Peyer's patch (tissue), 4 donors: ENCODE measurements at regions not wholly inside any gene's neighbourhood (a gene's known extent, or its start where the extent isn't known, plus 50 kb on each side); places are given as distances from the start of the nearest gene placed in this dataset.

Source experiments
- POLR2A ChIP-seq, 2 donors: fragments of 450-650 bp; IDR thresholded peaks; one replicate each; pipeline ENCODE4 v1.5.1; 2017; ENCODE audit warnings: antibody characterized with exemption in 2 of 2, mild to moderate bottlenecking in 2 of 2, moderate library complexity in 2 of 2
- TF ChIP-seq, protein P1 (sequence below), 6 experiments: fragments of 450-650 bp in 4 of 6; fragments of 200-600 bp in 2 of 6; sonication (generic) in 1 of 6; IDR thresholded peaks; one replicate each; pipeline ENCODE4 v1.5.1; 2017 to 2019; ENCODE audit warnings: antibody characterized with exemption in 6 of 6, mild to moderate bottlenecking in 3 of 6, moderate library complexity in 1 of 6

- TF ChIP-seq, protein P1, sequence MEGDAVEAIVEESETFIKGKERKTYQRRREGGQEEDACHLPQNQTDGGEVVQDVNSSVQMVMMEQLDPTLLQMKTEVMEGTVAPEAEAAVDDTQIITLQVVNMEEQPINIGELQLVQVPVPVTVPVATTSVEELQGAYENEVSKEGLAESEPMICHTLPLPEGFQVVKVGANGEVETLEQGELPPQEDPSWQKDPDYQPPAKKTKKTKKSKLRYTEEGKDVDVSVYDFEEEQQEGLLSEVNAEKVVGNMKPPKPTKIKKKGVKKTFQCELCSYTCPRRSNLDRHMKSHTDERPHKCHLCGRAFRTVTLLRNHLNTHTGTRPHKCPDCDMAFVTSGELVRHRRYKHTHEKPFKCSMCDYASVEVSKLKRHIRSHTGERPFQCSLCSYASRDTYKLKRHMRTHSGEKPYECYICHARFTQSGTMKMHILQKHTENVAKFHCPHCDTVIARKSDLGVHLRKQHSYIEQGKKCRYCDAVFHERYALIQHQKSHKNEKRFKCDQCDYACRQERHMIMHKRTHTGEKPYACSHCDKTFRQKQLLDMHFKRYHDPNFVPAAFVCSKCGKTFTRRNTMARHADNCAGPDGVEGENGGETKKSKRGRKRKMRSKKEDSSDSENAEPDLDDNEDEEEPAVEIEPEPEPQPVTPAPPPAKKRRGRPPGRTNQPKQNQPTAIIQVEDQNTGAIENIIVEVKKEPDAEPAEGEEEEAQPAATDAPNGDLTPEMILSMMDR (IDR thresholded peaks at IDR 0.05) = no peak
- TF ChIP-seq POLR2A (IDR thresholded peaks at IDR 0.05) = no peak
Measured at GRCh38 chr1:98406352-98407088, 255.0 kb upstream of the SNX7 start.
